Gastrocnemius medialis (tissue), 4 donors: ENCODE measurements at regions not wholly inside any gene's neighbourhood (a gene's known extent, or its start where the extent isn't known, plus 50 kb on each side); places are given as distances from the start of the nearest gene placed in this dataset.

Source experiments
- ATAC-seq, 2 donors: fragments of 150-250 bp; one replicate each; pipeline ENCODE4 v1.9.1; 2016
- DNase-seq, 2 donors: peaks; one replicate each; pipeline ENCODE4 v3.0.0-alpha.2; 2019
- H3K27ac ChIP-seq, 4 donors: fragments of 200-600 bp; sonication (generic); 1 replicate in 1 of 4; 2 replicates in 3 of 4; pipeline ENCODE4 v1.5.1; 2016 to 2018; ENCODE audit warnings: mild to moderate bottlenecking in 2 of 4, moderate library complexity in 1 of 4
- H3K27me3 ChIP-seq, 3 donors: fragments of 200-600 bp; sonication (generic) in 2 of 3; 1 replicate in 1 of 3; 2 replicates in 2 of 3; pipeline versions ENCODE4 v1.5.1 to v1.6.0; 2016 to 2019; ENCODE audit warnings: mild to moderate bottlenecking in 1 of 3, moderate library complexity in 1 of 3
- H3K36me3 ChIP-seq, 2 donors: fragments of 200-600 bp; sonication (generic) in 1 of 2; one replicate each; pipeline ENCODE4 v1.5.1; 2017 to 2018
- H3K4me1 ChIP-seq, 2 donors: fragments of 200-600 bp; sonication (generic) in 1 of 2; one replicate each; pipeline ENCODE4 v1.5.1; 2016 to 2017; ENCODE audit warnings: mild to moderate bottlenecking in 2 of 2
- H3K4me3 ChIP-seq, 4 donors: fragments of 200-600 bp; sonication (generic) in 3 of 4; 1 replicate in 1 of 4; 2 replicates in 3 of 4; pipeline ENCODE4 v1.5.1; 2016 to 2019; ENCODE audit warnings: mild to moderate bottlenecking in 2 of 4
- H3K9me3 ChIP-seq, 3 donors: fragments of 200-600 bp; sonication (generic) in 2 of 3; 1 replicate in 1 of 3; 2 replicates in 2 of 3; pipeline ENCODE4 v1.5.1; 2016 to 2019
- CTCF ChIP-seq, 5 experiments: fragments of 450-650 bp in 3 of 5; fragments of 200-600 bp in 2 of 5; sonication (generic) in 2 of 5; IDR thresholded peaks in 4 of 5; conservative IDR thresholded peaks in 1 of 5; 1 replicate in 4 of 5; 2 replicates in 1 of 5; pipeline ENCODE4 v1.5.1; 2016 to 2019; ENCODE audit warnings: antibody characterized with exemption in 5 of 5, mild to moderate bottlenecking in 3 of 5, moderate library complexity in 3 of 5
- POLR2A ChIP-seq, 2 donors: fragments of 450-650 bp; IDR thresholded peaks; one replicate each; pipeline ENCODE4 v1.6.1; 2017; ENCODE audit warnings: antibody characterized with exemption in 2 of 2, mild to moderate bottlenecking in 2 of 2, moderate library complexity in 2 of 2
- in situ Hi-C, 4 donors: fragments of 200-750 bp; cut with MboI; loops; one replicate each; pipeline versions ENCODE4 v1.15.0 to v1.8.0; 2017; ENCODE audit warnings: low sequenced_read_pairs in 4 of 4
- intact Hi-C: fragments of 100-400 bp; cut with DNase I; formaldehyde crosslinking; loops from one replicate; pipeline ENCODE4 v1.15.1; 2023; ENCODE audit warnings: low total_unique reads

- no peaks in the 10 kb centered on the region for H3K27me3 ChIP-seq
- no peaks in the 10 kb centered on the region for H3K4me1 ChIP-seq
- no peak overlapping the region for H3K27ac ChIP-seq
- H3K4me3 ChIP-seq = no peak overlapping the region
- no peak for ATAC-seq
- H3K36me3 ChIP-seq = no peaks in the 10 kb centered on the region
- TF ChIP-seq CTCF (IDR thresholded peaks at IDR 0.05 in 4 of 5, conservative IDR thresholded peaks at IDR 0.05 in 1 of 5) (no peak), POLR2A (IDR thresholded peaks at IDR 0.05) (no peak)
- intact Hi-C loops = no loop called here
- no peak for DNase-seq
- in situ Hi-C loops = no loop called here
- H3K9me3 ChIP-seq = no peaks in the 10 kb centered on the region
Observed at GRCh38 chr7:13057462-13058200, 370.2 kb downstream of the ARL4A start.

GRCh38 chr7:13060173-13060572 lies 372.7 kb downstream of the ARL4A start:
- ATAC-seq (no peak), DNase-seq (no peak)
- intact Hi-C loops (no loop called here), in situ Hi-C loops (no loop called here)
- TF ChIP-seq CTCF (IDR thresholded peaks at IDR 0.05 in 4 of 5, conservative IDR thresholded peaks at IDR 0.05 in 1 of 5) (no peak), POLR2A (IDR thresholded peaks at IDR 0.05) (no peak)
- no peaks in the 10 kb centered on the region for H3K27me3 ChIP-seq
- H3K9me3 ChIP-seq = no peaks in the 10 kb centered on the region
- no peaks in the 10 kb centered on the region for H3K4me1 ChIP-seq
- H3K27ac ChIP-seq = no peak overlapping the region
- H3K36me3 ChIP-seq = no peaks in the 10 kb centered on the region
- H3K4me3 ChIP-seq = no peak overlapping the region

GRCh38 chr7:13061115-13061514 lies 373.7 kb downstream of the ARL4A start:
- Histone ChIP-seq H3K4me3 (no peak overlapping the region), H3K4me1 (no peaks in the 10 kb centered on the region), H3K9me3 (no peaks in the 10 kb centered on the region), H3K27ac (no peak overlapping the region), H3K27me3 (no peaks in the 10 kb centered on the region), H3K36me3 (no peaks in the 10 kb centered on the region)
- intact Hi-C loops = no loop called here
- TF ChIP-seq POLR2A (IDR thresholded peaks at IDR 0.05) (no peak), CTCF (IDR thresholded peaks at IDR 0.05 in 4 of 5, conservative IDR thresholded peaks at IDR 0.05 in 1 of 5) (no peak)
- DNase-seq (no peak), ATAC-seq (no peak)
- in situ Hi-C loops = no loop called here

GRCh38 chr7:13062631-13063030 lies 375.2 kb downstream of the ARL4A start:
- no peaks in the 10 kb centered on the region for H3K36me3 ChIP-seq

More at GRCh38 chr7:13062631-13063030, 375.2 kb downstream of the ARL4A start:
- no peaks in the 10 kb centered on the region for H3K4me1 ChIP-seq
- H3K27me3 ChIP-seq = no peaks in the 10 kb centered on the region
- no peaks in the 10 kb centered on the region for H3K9me3 ChIP-seq
- H3K27ac ChIP-seq = no peak overlapping the region
- TF ChIP-seq POLR2A (IDR thresholded peaks at IDR 0.05) (no peak), CTCF (IDR thresholded peaks at IDR 0.05 in 4 of 5, conservative IDR thresholded peaks at IDR 0.05 in 1 of 5) (no peak)
- intact Hi-C loops = no loop called here
- in situ Hi-C loops = no loop called here
- no peak overlapping the region for H3K4me3 ChIP-seq
- no peak for ATAC-seq
- no peak for DNase-seq
